K562 (cell line): ENCODE measurements at regions not wholly inside any gene's neighbourhood (a gene's known extent, or its start where the extent isn't known, plus 50 kb on each side); places are given as distances from the start of the nearest gene placed in this dataset.

Experiments
- ATAC-seq: fragments of 200-7000 bp; cut with Tn5 transposase; 3 replicates; pipeline ENCODE4 v1.9.1; 2020; ENCODE audit warnings: moderate library complexity
- BruUV-seq: library from RNA; stranded (reverse); fragments of 400-500 nt; replicated peaks from 2 replicates; lab custom pipeline; 2021; lab: Mats Ljungman, UMichigan
- CTCF ChIA-PET: fragments of 300-600 bp; formaldehyde crosslinking; extraction: SDS; loops from one replicate; lab custom pipeline; 2021; ENCODE audit warnings: low intra/inter-chr PET ratio; lab: Yijun Ruan, JAX
- POLR2A ChIA-PET: fragments of 300-600, 350-650 bp; sonication (Branson Sonifier 250); formaldehyde crosslinking; extraction: SDS; loops from one replicate; lab custom pipeline; 2021; ENCODE audit warnings: antibody characterized with exemption, inconsistent platforms; lab: Yijun Ruan, JAX
- DNase-seq, 4 experiments: peaks; one replicate each; pipeline versions ENCODE4 v3.0.0 to v3.0.0-alpha.2; 2011 to 2018; ENCODE audit warnings: low spot score in 3 of 4, mixed read lengths in 3 of 4; ENCODE audit errors: extremely low read depth in 1 of 4
- FAIRE-seq: peaks from 2 replicates; lab custom pipeline; 2011; peaks lifted over from hg19 to GRCh38; lab: Jason Lieb, UNC
- H2AFZ ChIP-seq: 2 replicates; pipeline ENCODE4 v1.6.0; 2011; ENCODE audit warnings: low read depth, low read length, control low read depth, inconsistent platforms
- H3K27ac ChIP-seq: fragments of 200-600 bp; 3 replicates; pipeline ENCODE4 v1.8.0; 2011; ENCODE audit warnings: low read depth, mild to moderate bottlenecking, control low read depth, inconsistent platforms, low read length, moderate library complexity, mixed read lengths; ENCODE audit errors: extremely low read depth
- H3K27me3 ChIP-seq, 2 experiments: fragments of 300-600 bp in 1 of 2; 2 replicates in 1 of 2; 3 replicates in 1 of 2; pipeline versions ENCODE4 v1.6.0 to v1.8.0; 2011; ENCODE audit warnings: inconsistent platforms in 2 of 2, low read length in 2 of 2, mild to moderate bottlenecking in 1 of 2, mixed read lengths in 1 of 2, moderate library complexity in 1 of 2; ENCODE audit not compliant: control insufficient read depth in 2 of 2, insufficient read depth in 2 of 2
- H3K36me3 ChIP-seq: fragments of 300-600 bp; 3 replicates; pipeline ENCODE4 v1.8.0; 2011; ENCODE audit warnings: mild to moderate bottlenecking, low read length, inconsistent platforms; ENCODE audit not compliant: control insufficient read depth, insufficient read depth
- H3K4me1 ChIP-seq, 2 experiments: fragments of 200-600 bp in 1 of 2; replicated peaks in 1 of 2; 2 replicates in 1 of 2; 3 replicates in 1 of 2; pipeline versions ENCODE4 v1.5.1 to v1.8.0; 2011; ENCODE audit warnings: inconsistent platforms in 2 of 2, low read length in 2 of 2, mild to moderate bottlenecking in 1 of 2, mixed read lengths in 1 of 2, moderate library complexity in 1 of 2; ENCODE audit not compliant: control insufficient read depth in 2 of 2, insufficient read depth in 2 of 2
- H3K4me2 ChIP-seq: 2 replicates; pipeline ENCODE4 v1.6.1; 2011; ENCODE audit warnings: low read length, control low read depth, inconsistent platforms, mixed read lengths; ENCODE audit not compliant: insufficient read depth
- H3K4me3 ChIP-seq: fragments of 200-600 bp; sonication (generic), shearing (Covaris generic); 2 replicates; pipeline ENCODE4 v1.5.1; 2016; ENCODE audit warnings: control low read depth, inconsistent platforms
- H3K79me2 ChIP-seq: fragments of 200-600 bp; 3 replicates; pipeline ENCODE4 v1.8.0; 2011; ENCODE audit warnings: low read length, inconsistent platforms; ENCODE audit not compliant: control insufficient read depth, insufficient read depth
- H3K9ac ChIP-seq, 2 experiments: 2 replicates each; pipeline versions ENCODE4 v1.6.0 to v1.6.1; 2011; ENCODE audit warnings: low read depth in 2 of 2, low read length in 2 of 2, control low read depth in 1 of 2, inconsistent platforms in 1 of 2, mild to moderate bottlenecking in 1 of 2, mixed read lengths in 1 of 2; ENCODE audit not compliant: insufficient read depth in 1 of 2
- H3K9me1 ChIP-seq: one replicate; pipeline ENCODE4 v1.6.0; 2011; ENCODE audit warnings: inconsistent platforms, mild to moderate bottlenecking, low read length, moderate library complexity; ENCODE audit not compliant: control insufficient read depth, insufficient read depth
- H3K9me3 ChIP-seq: replicated peaks from 2 replicates; pipeline ENCODE4 v1.5.1; 2011; ENCODE audit warnings: low read depth, low read length, inconsistent platforms; ENCODE audit not compliant: control insufficient read depth, insufficient read depth
- H4K20me1 ChIP-seq: replicated peaks from 2 replicates; pipeline ENCODE4 v1.6.1; 2011; ENCODE audit warnings: low read length, inconsistent platforms, mixed read lengths; ENCODE audit not compliant: control insufficient read depth, insufficient read depth
- BCLAF1 ChIP-seq, 2 experiments: fragments of 450-650 bp in 1 of 2; IDR thresholded peaks; 2 replicates each; pipeline ENCODE4 v1.6.1; 2011 to 2017; ENCODE audit warnings: low read depth in 2 of 2, antibody characterized with exemption in 1 of 2, borderline replicate concordance in 1 of 2, low read length in 1 of 2, mild to moderate bottlenecking in 1 of 2, mixed read lengths in 1 of 2; ENCODE audit not compliant: control insufficient read depth in 1 of 2
- HDAC8 ChIP-seq: fragments of 450-650 bp; IDR thresholded peaks from 2 replicates; pipeline ENCODE4 v1.6.1; 2016; ENCODE audit warnings: mild to moderate bottlenecking, missing genetic modification characterization, moderate library complexity, missing compliant biosample characterization
- HNRNPL ChIP-seq: fragments of 200-400 bp; formaldehyde crosslinking; IDR thresholded peaks from 2 replicates; pipeline ENCODE4 v1.6.1; 2017; ENCODE audit warnings: low read depth, mild to moderate bottlenecking, low read length
- JUND ChIP-seq, 2 experiments: IDR thresholded peaks; 2 replicates in 1 of 2; 3 replicates in 1 of 2; pipeline ENCODE4 v1.6.1; 2011; ENCODE audit warnings: borderline replicate concordance in 2 of 2, low read depth in 2 of 2, low read length in 2 of 2, improper control_type of control experiment in 1 of 2, missing biosample characterization in 1 of 2, missing genetic modification characterization in 1 of 2, missing genetic modification reagents in 1 of 2
- MAFF ChIP-seq: IDR thresholded peaks from 2 replicates; pipeline ENCODE4 v1.6.1; 2012; ENCODE audit warnings: low read length, improper control_type of control experiment
- MAFK ChIP-seq: IDR thresholded peaks from 2 replicates; pipeline ENCODE4 v1.6.1; 2011; ENCODE audit warnings: low read length, improper control_type of control experiment
- MLX ChIP-seq, 2 experiments: fragments of 450-650 bp in 1 of 2; sonication (generic) in 1 of 2; formaldehyde crosslinking; conservative IDR thresholded peaks; 2 replicates each; pipeline versions ENCODE4 v1.4.0 to v1.8.1; 2020 to 2022; ENCODE audit warnings: mild to moderate bottlenecking in 1 of 2, missing genetic modification reagents in 1 of 2
- PHB ChIP-seq: fragments of 250-450 bp; sonication (Bioruptor Pico); IDR thresholded peaks from 2 replicates; pipeline ENCODE4 v1.5.0; 2021
- SMAD2 ChIP-seq: fragments of 150-350 bp; IDR thresholded peaks from 2 replicates; pipeline ENCODE4 v1.6.1; 2014; ENCODE audit warnings: low read depth, mild to moderate bottlenecking, low read length
- TAF9B ChIP-seq: fragments of 450-650 bp; IDR thresholded peaks from 2 replicates; pipeline ENCODE4 v1.6.1; 2018; ENCODE audit warnings: mild to moderate bottlenecking; ENCODE audit not compliant: partially characterized antibody
- ZNF766 ChIP-seq: fragments of 200-800 bp; sonication (Bioruptor generic); conservative IDR thresholded peaks from 2 replicates; pipeline ENCODE4 v1.6.1; 2016; ENCODE audit warnings: missing genetic modification characterization, missing compliant biosample characterization
- WGBS: fragments of 100-300 bp; shearing (Covaris generic); methylation state at CpG from one replicate; pipeline ENCODE4 v1.1.6; 2016; ENCODE audit warnings: low coverage, mixed read lengths; ENCODE audit not compliant: insufficient coverage; ENCODE audit errors: missing lambda C conversion rate; 5-methylcytosine and 5-hydroxymethylcytosine counted together
- in situ Hi-C: fragments of 300-500 bp; cut with MboI; formaldehyde crosslinking; loops from 4 replicates; pipeline ENCODE4 v1.15.0; 2018; ENCODE audit warnings: inconsistent platforms, mixed read lengths
- intact Hi-C: fragments of 100-400 bp; cut with micrococcal nuclease; formaldehyde crosslinking; loops from 2 replicates; pipeline ENCODE4 v1.14.2; 2022
- TF ChIP-seq, protein P1 (sequence below), 2 experiments: fragments of 450-650 bp; IDR thresholded peaks; 2 replicates each; pipeline ENCODE4 v1.6.1; 2016

GRCh38 chr6:48706310-48706709, 595.3 kb upstream of the PTCHD4 start:
- no peak for FAIRE-seq
- Histone ChIP-seq H3K9ac (no peak overlapping the region), H3K9me1 (no peaks in the 10 kb centered on the region), H3K4me1 (no peaks in the 10 kb centered on the region), H3K36me3 (no peaks in the 10 kb centered on the region), H2AFZ (no peak overlapping the region), H3K79me2 (no peaks in the 10 kb centered on the region), H3K9me3 (no peaks in the 10 kb centered on the region), H3K4me3 (no peak overlapping the region), H3K27ac (no peak overlapping the region), H3K27me3 (no peaks in the 10 kb centered on the region), H3K4me2 (no peak overlapping the region), H4K20me1 (no peaks in the 10 kb centered on the region)
- no TSS peak for BruUV-seq
- ATAC-seq, result no peak
- CTCF ChIA-PET, result no interaction called here
- in situ Hi-C loops, result no loop called here
- no peak for DNase-seq
- intact Hi-C loops, result no loop called here
- POLR2A ChIA-PET, result no interaction called here
- TF ChIP-seq HDAC8, result no peak
- TF ChIP-seq TAF9B, result no peak
- TF ChIP-seq ZNF766 (CRISPR knock-in tag), result no peak
- no peak for TF ChIP-seq PHB (CRISPR knock-in tag)
- TF ChIP-seq, protein P1, sequence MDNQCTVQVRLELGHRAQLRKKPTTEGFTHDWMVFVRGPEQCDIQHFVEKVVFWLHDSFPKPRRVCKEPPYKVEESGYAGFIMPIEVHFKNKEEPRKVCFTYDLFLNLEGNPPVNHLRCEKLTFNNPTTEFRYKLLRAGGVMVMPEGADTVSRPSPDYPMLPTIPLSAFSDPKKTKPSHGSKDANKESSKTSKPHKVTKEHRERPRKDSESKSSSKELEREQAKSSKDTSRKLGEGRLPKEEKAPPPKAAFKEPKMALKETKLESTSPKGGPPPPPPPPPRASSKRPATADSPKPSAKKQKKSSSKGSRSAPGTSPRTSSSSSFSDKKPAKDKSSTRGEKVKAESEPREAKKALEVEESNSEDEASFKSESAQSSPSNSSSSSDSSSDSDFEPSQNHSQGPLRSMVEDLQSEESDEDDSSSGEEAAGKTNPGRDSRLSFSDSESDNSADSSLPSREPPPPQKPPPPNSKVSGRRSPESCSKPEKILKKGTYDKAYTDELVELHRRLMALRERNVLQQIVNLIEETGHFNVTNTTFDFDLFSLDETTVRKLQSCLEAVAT (IDR thresholded peaks at IDR 0.05), result no peak
- TF ChIP-seq MAFF, result no peak

DNA sequence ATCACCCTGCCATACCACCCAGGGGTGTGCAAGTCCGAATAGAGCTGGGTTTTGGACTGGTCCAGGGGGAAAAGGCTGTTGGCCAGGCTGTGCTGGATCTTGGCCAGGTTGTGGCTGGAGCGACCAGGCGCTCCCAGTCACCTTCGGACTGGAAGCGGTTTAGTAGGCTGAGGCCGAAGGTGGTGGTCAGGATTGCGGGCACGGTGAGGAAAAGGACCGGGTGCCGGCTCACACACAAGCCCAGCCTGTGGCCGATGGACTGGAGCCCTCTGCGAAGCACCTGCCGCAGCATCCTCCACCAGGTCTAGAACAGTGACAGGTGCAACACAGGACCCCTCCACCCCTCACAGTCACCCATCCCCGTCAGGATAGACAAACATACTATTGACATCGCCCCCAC, 590.6 kb upstream of the PTCHD4 start:
- no TSS peak for BruUV-seq
- in situ Hi-C loops (no loop called here), intact Hi-C loops (no loop called here)
- CTCF ChIA-PET, result no interaction called here
- H3K4me3 ChIP-seq, result no peak overlapping the region
- H3K4me2 ChIP-seq, result no peak overlapping the region
- H3K79me2 ChIP-seq, result no peaks in the 10 kb centered on the region
- 3% methylated on average over 13 of the region's 15 CpGs for WGBS
- H3K9ac ChIP-seq, result no peak overlapping the region
- no peaks in the 10 kb centered on the region for H3K27me3 ChIP-seq
- POLR2A ChIA-PET, result no interaction called here
- H3K9me3 ChIP-seq, result no peaks in the 10 kb centered on the region; the same call in 1 of the 2 replicates
- no peaks in the 10 kb centered on the region for H3K36me3 ChIP-seq
- ATAC-seq (no peak), DNase-seq (no peak), FAIRE-seq (no peak)
- H4K20me1 ChIP-seq, result no peaks in the 10 kb centered on the region
- no peak overlapping the region for H2AFZ ChIP-seq
- H3K9me1 ChIP-seq, result no peaks in the 10 kb centered on the region
- H3K4me1 ChIP-seq, result no peaks in the 10 kb centered on the region
- no peak overlapping the region for H3K27ac ChIP-seq
- TF ChIP-seq JUND (IDR thresholded peaks at IDR 0.05; ENCODE audit: borderline replicate concordance, low read depth, low read length) (no peak), JUND (tag; IDR thresholded peaks at IDR 0.05; ENCODE audit: borderline replicate concordance, low read depth, low read length) (no peak), MLX (CRISPR knock-in tag; conservative IDR thresholded peaks at IDR 0.05) (no peak), HNRNPL (no peak), BCLAF1 (IDR thresholded peaks at IDR 0.05; ENCODE audit: borderline replicate concordance in 1 of 2, control insufficient read depth in 1 of 2, low read depth in 2 of 2, low read length in 1 of 2) (no peak), MAFK (no peak), SMAD2 (no peak)
